GM23248 (cell line): ENCODE measurements at regions not wholly inside any gene's neighbourhood (a gene's known extent, or its start where the extent isn't known, plus 50 kb on each side); places are given as distances from the start of the nearest gene placed in this dataset.

Experiments used
- DNase-seq: peaks from one replicate; pipeline ENCODE4 v3.0.0-alpha.2; 2015
- H2AFZ ChIP-seq: fragments of 200-600 bp; sonication (generic); 2 replicates; pipeline ENCODE4 v1.6.1; 2016; ENCODE audit warnings: antibody characterized with exemption
- H3F3A ChIP-seq: fragments of 200-600 bp; sonication (generic); 2 replicates; pipeline ENCODE4 v1.6.1; 2016; ENCODE audit warnings: mild to moderate bottlenecking, antibody characterized with exemption, mixed run types; ENCODE audit not compliant: insufficient read depth
- H3K27ac ChIP-seq: fragments of 200-600 bp; sonication (generic); 2 replicates; pipeline ENCODE4 v1.5.1; 2016; ENCODE audit warnings: mild to moderate bottlenecking
- H3K27me3 ChIP-seq: fragments of 200-600 bp; sonication (generic); replicated peaks from 2 replicates; pipeline ENCODE4 v1.6.1; 2016; ENCODE audit warnings: mild to moderate bottlenecking; ENCODE audit not compliant: insufficient read depth
- H3K36me3 ChIP-seq: fragments of 200-600 bp; sonication (generic); 2 replicates; pipeline ENCODE4 v1.6.1; 2016; ENCODE audit warnings: low read depth, mild to moderate bottlenecking
- H3K4me1 ChIP-seq: fragments of 200-600 bp; sonication (generic); 2 replicates; pipeline ENCODE4 v1.6.1; 2016; ENCODE audit warnings: mild to moderate bottlenecking; ENCODE audit not compliant: insufficient read depth
- H3K4me2 ChIP-seq: fragments of 200-600 bp; sonication (generic); one replicate; pipeline ENCODE4 v1.6.1; 2016; ENCODE audit warnings: mild to moderate bottlenecking; ENCODE audit not compliant: unreplicated experiment
- H3K4me3 ChIP-seq: fragments of 200-600 bp; sonication (generic); 2 replicates; pipeline ENCODE4 v1.5.1; 2016; ENCODE audit warnings: mild to moderate bottlenecking
- H3K79me2 ChIP-seq: fragments of 200-600 bp; sonication (generic); 2 replicates; pipeline ENCODE4 v1.6.1; 2016; ENCODE audit warnings: mild to moderate bottlenecking; ENCODE audit not compliant: insufficient read depth
- H3K9ac ChIP-seq: fragments of 200-600 bp; sonication (generic); 2 replicates; pipeline ENCODE4 v1.6.1; 2016; ENCODE audit warnings: mild to moderate bottlenecking
- H3K9me2 ChIP-seq: fragments of 200-600 bp; sonication (generic); 2 replicates; pipeline ENCODE4 v1.6.1; 2016; ENCODE audit warnings: mixed run types, mild to moderate bottlenecking, moderate library complexity; ENCODE audit not compliant: insufficient read depth
- H3K9me3 ChIP-seq: fragments of 200-600 bp; sonication (generic); one replicate; pipeline ENCODE4 v1.6.1; 2017; ENCODE audit warnings: low read depth
- H4K20me1 ChIP-seq: fragments of 200-600 bp; sonication (generic); 2 replicates; pipeline ENCODE4 v1.6.0; 2016; ENCODE audit not compliant: insufficient read depth
- EZH2 ChIP-seq: fragments of 200-600 bp; sonication (generic); IDR thresholded peaks from 2 replicates; pipeline ENCODE4 v1.6.1; 2018; ENCODE audit warnings: antibody characterized with exemption, mild to moderate bottlenecking; ENCODE audit not compliant: insufficient read depth, poor library complexity, severe bottlenecking
- EZH2phosphoT487 ChIP-seq: fragments of 200-600 bp; sonication (generic); IDR thresholded peaks from 2 replicates; pipeline ENCODE4 v1.6.1; 2018; ENCODE audit warnings: antibody characterized with exemption, moderate library complexity, mild to moderate bottlenecking, low read depth; ENCODE audit not compliant: insufficient read depth
- WGBS, 2 experiments: methylation state at CpG; one replicate each; pipeline ENCODE4 v1.1.6; 2015 to 2017; ENCODE audit warnings: low lambda C conversion rate in 2 of 2, low coverage in 1 of 2; ENCODE audit errors: missing lambda C conversion rate in 2 of 2; 5-methylcytosine and 5-hydroxymethylcytosine counted together
- in situ Hi-C: fragments of 300-500 bp; cut with MboI; formaldehyde crosslinking; loops from 2 replicates; pipeline ENCODE4 v1.15.0; 2020

DNA sequence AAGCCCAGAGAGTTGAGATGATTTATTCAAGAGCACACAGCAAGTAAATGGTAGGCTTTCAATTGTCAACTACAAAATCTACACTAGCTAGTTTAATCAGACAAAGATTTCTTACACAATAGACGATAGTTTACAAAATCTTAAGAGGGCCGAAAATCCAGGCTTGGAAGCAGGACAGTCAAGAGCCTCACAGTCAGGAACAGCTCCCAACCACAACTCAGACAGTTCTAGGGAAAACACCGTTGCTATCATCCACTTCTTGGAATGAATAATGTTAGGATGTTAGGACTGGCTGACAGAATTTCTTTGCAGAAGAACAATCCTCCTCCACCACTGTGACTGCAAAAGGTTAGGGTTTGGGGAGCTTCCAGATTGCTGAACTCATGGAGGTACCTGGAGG is 290.8 kb upstream of the ZPLD1 start:
- H3K27me3 ChIP-seq, result no peaks in the 10 kb centered on the region
- no peaks in the 10 kb centered on the region for H3F3A ChIP-seq
- DNase-seq, result no peak
- 85 to 89% methylated on average over 3 of the region's 3 CpGs for WGBS, 2 experiments
- H2AFZ ChIP-seq, result no peak overlapping the region
- H4K20me1 ChIP-seq, result no peaks in the 10 kb centered on the region
- H3K4me1 ChIP-seq, result no peaks in the 10 kb centered on the region
- no peaks in the 10 kb centered on the region for H3K36me3 ChIP-seq
- in situ Hi-C loops, result no loop called here
- TF ChIP-seq EZH2phosphoT487 (no peak), EZH2 (no peak)
- no peak overlapping the region for H3K9ac ChIP-seq
- no peak overlapping the region for H3K4me2 ChIP-seq
- H3K79me2 ChIP-seq, result no peaks in the 10 kb centered on the region
- no peaks in the 10 kb centered on the region for H3K9me2 ChIP-seq
- no peak overlapping the region for H3K27ac ChIP-seq
- no peaks in the 10 kb centered on the region for H3K9me3 ChIP-seq
- no peak overlapping the region for H3K4me3 ChIP-seq

GRCh38 chr3:102148598-102149337 is 286.0 kb upstream of the ZPLD1 start:
- no peaks in the 10 kb centered on the region for H3K36me3 ChIP-seq
- no peaks in the 10 kb centered on the region for H3K9me3 ChIP-seq
- no peaks in the 10 kb centered on the region for H3F3A ChIP-seq
- 96 to 97% methylated on average over 3 of the region's 3 CpGs for WGBS, 2 experiments
- H3K9ac ChIP-seq, result no peak overlapping the region
- no peak overlapping the region for H3K4me3 ChIP-seq
- H3K79me2 ChIP-seq, result no peaks in the 10 kb centered on the region
- no peaks in the 10 kb centered on the region for H4K20me1 ChIP-seq
- DNase-seq, result no peak
- in situ Hi-C loops, result no loop called here
- H3K9me2 ChIP-seq, result no peaks in the 10 kb centered on the region
- TF ChIP-seq EZH2, result no peak
- TF ChIP-seq EZH2phosphoT487, result no peak
- no peaks in the 10 kb centered on the region for H3K27me3 ChIP-seq
- no peak overlapping the region for H3K27ac ChIP-seq
- no peak overlapping the region for H2AFZ ChIP-seq
- H3K4me2 ChIP-seq, result no peak overlapping the region
- H3K4me1 ChIP-seq, result no peaks in the 10 kb centered on the region

DNA sequence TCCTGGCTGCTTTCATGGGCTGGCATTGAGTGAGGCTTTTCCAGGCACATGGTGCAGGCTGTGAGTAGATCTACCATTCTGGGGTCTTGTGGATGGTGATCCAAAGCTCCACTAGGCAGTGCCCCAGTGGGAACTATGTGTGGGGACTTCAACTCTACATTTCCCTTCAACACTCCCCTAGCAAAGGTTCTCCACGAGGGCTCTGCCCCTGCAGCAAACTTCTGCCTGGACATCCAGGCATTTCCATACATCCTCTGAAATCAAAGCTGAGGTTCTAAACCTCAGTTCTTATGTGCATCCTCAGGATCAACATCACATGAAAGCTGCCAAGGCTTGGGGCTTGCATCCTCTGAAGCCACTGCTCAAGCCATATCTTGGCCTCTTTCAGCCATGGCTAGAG is 282.9 kb upstream of the ZPLD1 start:
- no peaks in the 10 kb centered on the region for H3K27me3 ChIP-seq
- TF ChIP-seq EZH2 (no peak), EZH2phosphoT487 (no peak)
- no peak overlapping the region for H3K9ac ChIP-seq
- no peaks in the 10 kb centered on the region for H3K36me3 ChIP-seq
- DNase-seq, result no peak
- H3K27ac ChIP-seq, result no peak overlapping the region
- no peaks in the 10 kb centered on the region for H3K79me2 ChIP-seq
- 0 out of 2 replicates have a peak, but pooled peaks cover 4% of the 10 kb centered on the region for H3F3A ChIP-seq
- H3K4me2 ChIP-seq, result no peak overlapping the region
- 53 to 62% methylated on average over 1 of the region's 1 CpG for WGBS, 2 experiments
- H3K9me2 ChIP-seq, result no peaks in the 10 kb centered on the region
- H4K20me1 ChIP-seq, result no peaks in the 10 kb centered on the region
- H3K4me1 ChIP-seq, result peaks cover 4% of the 10 kb centered on the region; the same call in 1 of the 2 replicates
- in situ Hi-C loops, result no loop called here
- no peaks in the 10 kb centered on the region for H3K9me3 ChIP-seq
- no peak overlapping the region for H3K4me3 ChIP-seq
- H2AFZ ChIP-seq, result no peak overlapping the region

- Histone ChIP-seq H2AFZ (no peak overlapping the region), H3K4me2 (peak overlapping the region; percentile 27), H4K20me1 (no peaks in the 10 kb centered on the region), H3K36me3 (no peaks in the 10 kb centered on the region), H3K27me3 (no peaks in the 10 kb centered on the region), H3K79me2 (no peaks in the 10 kb centered on the region), H3F3A (0 out of 2 replicates have a peak, but pooled peaks cover 5% of the 10 kb centered on the region), H3K9me2 (no peaks in the 10 kb centered on the region; the same call in 1 of the 2 replicates), H3K27ac (peak overlapping the region; percentile 67), H3K9ac (peak overlapping the region; percentile 36; the same call in 1 of the 2 replicates), H3K9me3 (no peaks in the 10 kb centered on the region), H3K4me1 (peaks cover 17% of the 10 kb centered on the region), H3K4me3 (no peak overlapping the region)
- 49 to 53% methylated on average over 2 of the region's 2 CpGs for WGBS, 2 experiments
- in situ Hi-C loops, result no loop called here
- peak; percentile 95 for DNase-seq
- TF ChIP-seq EZH2, result no peak
- no peak for TF ChIP-seq EZH2phosphoT487
Observed at GRCh38 chr3:102156426-102156825, 278.4 kb upstream of the ZPLD1 start.
